Stimulated activated naive CD8-positive, alpha-beta T cell treated with anti-CD3 and anti-CD28 coated beads, Interleukin-15, Interleukin-2, amounts not matched to agents 100 U/mL and 50 U/mL, for 24 hours (primary cell): ENCODE measurements at regions not wholly inside any gene's neighbourhood (a gene's known extent, or its start where the extent isn't known, plus 50 kb on each side); places are given as distances from the start of the nearest gene placed in this dataset.

Experiments used
- ATAC-seq: fragments of 150-1000 bp; cut with Tn5 transposase; one replicate; pipeline ENCODE4 v1.10.0; 2021
- DNase-seq: peaks from one replicate; pipeline ENCODE4 v3.0.0; 2021

GRCh38 chr3:25099666-25100065 lies 328.4 kb upstream of the RARB start:
- ATAC-seq = no peak
- DNase-seq = no peak

GRCh38 chr3:25103391-25103790 lies 324.7 kb upstream of the RARB start:
- DNase-seq (no peak), ATAC-seq (no peak)

GRCh38 chr3:25107918-25108617 lies 320.0 kb upstream of the RARB start:
- DNase-seq = no peak

GRCh38 chr3:25110642-25111041 lies 317.4 kb upstream of the RARB start:
- ATAC-seq (no peak), DNase-seq (no peak)

More at GRCh38 chr3:25107918-25108617, 320.0 kb upstream of the RARB start:
- ATAC-seq = no peak

GRCh38 chr3:25113891-25114290 lies 314.2 kb upstream of the RARB start:
- no peak for ATAC-seq
- DNase-seq = no peak

GRCh38 chr3:25114532-25114931 lies 313.5 kb upstream of the RARB start:
- ATAC-seq = no peak

GRCh38 chr3:25117005-25117593 lies 311.0 kb upstream of the RARB start:
- ATAC-seq = no peak
- DNase-seq = no peak

More at GRCh38 chr3:25114532-25114931, 313.5 kb upstream of the RARB start:
- DNase-seq = no peak

GRCh38 chr3:25119682-25120081 lies 308.4 kb upstream of the RARB start:
- ATAC-seq = no peak
- DNase-seq = no peak

- ATAC-seq = no peak
Observed at GRCh38 chr3:25120665-25121064, 307.4 kb upstream of the RARB start.

GRCh38 chr3:25125201-25125600 lies 302.9 kb upstream of the RARB start:
- DNase-seq (no peak), ATAC-seq (no peak)

More at GRCh38 chr3:25120665-25121064, 307.4 kb upstream of the RARB start:
- DNase-seq = no peak

GRCh38 chr3:25128735-25129134 lies 299.3 kb upstream of the RARB start:
- DNase-seq (no peak), ATAC-seq (no peak)

- ATAC-seq = no peak
- DNase-seq = no peak
Observed at GRCh38 chr3:25130724-25131520, 297.1 kb upstream of the RARB start.

GRCh38 chr3:25133588-25133987 lies 294.5 kb upstream of the RARB start:
- ATAC-seq (no peak), DNase-seq (no peak)

- ATAC-seq (no peak), DNase-seq (no peak)
Observed at GRCh38 chr3:25137606-25138005, 290.5 kb upstream of the RARB start.

GRCh38 chr3:25139267-25139666 lies 288.8 kb upstream of the RARB start:
- ATAC-seq = no peak

GRCh38 chr3:25142609-25143355 lies 285.3 kb upstream of the RARB start:
- no peak for ATAC-seq
- no peak for DNase-seq

More at GRCh38 chr3:25139267-25139666, 288.8 kb upstream of the RARB start:
- no peak for DNase-seq

- DNase-seq (no peak), ATAC-seq (no peak)
Observed at GRCh38 chr3:25143356-25144025, 284.6 kb upstream of the RARB start.

- no peak for ATAC-seq
Observed at GRCh38 chr3:25144430-25144829, 283.6 kb upstream of the RARB start.

GRCh38 chr3:25145176-25145575 lies 282.9 kb upstream of the RARB start:
- no peak for ATAC-seq
- no peak for DNase-seq

More at GRCh38 chr3:25144430-25144829, 283.6 kb upstream of the RARB start:
- no peak for DNase-seq

GRCh38 chr3:25150199-25150598 lies 277.9 kb upstream of the RARB start:
- DNase-seq (no peak), ATAC-seq (no peak)

GRCh38 chr3:25151281-25151902 lies 276.7 kb upstream of the RARB start:
- DNase-seq = no peak
- ATAC-seq = no peak
